ENCODE measurements at regions not wholly inside any gene's neighbourhood (a gene's known extent, or its start where the extent isn't known, plus 50 kb on each side); places are given as distances from the start of the nearest gene placed in this dataset.

- peak in 1 of 3 donors; percentile 42 for DNase-seq
- H3K27me3 ChIP-seq = no peaks in the 10 kb centered on the region
- TF ChIP-seq, protein P1, sequence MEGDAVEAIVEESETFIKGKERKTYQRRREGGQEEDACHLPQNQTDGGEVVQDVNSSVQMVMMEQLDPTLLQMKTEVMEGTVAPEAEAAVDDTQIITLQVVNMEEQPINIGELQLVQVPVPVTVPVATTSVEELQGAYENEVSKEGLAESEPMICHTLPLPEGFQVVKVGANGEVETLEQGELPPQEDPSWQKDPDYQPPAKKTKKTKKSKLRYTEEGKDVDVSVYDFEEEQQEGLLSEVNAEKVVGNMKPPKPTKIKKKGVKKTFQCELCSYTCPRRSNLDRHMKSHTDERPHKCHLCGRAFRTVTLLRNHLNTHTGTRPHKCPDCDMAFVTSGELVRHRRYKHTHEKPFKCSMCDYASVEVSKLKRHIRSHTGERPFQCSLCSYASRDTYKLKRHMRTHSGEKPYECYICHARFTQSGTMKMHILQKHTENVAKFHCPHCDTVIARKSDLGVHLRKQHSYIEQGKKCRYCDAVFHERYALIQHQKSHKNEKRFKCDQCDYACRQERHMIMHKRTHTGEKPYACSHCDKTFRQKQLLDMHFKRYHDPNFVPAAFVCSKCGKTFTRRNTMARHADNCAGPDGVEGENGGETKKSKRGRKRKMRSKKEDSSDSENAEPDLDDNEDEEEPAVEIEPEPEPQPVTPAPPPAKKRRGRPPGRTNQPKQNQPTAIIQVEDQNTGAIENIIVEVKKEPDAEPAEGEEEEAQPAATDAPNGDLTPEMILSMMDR (IDR thresholded peaks at IDR 0.05) = no peak
- no peak overlapping the region for H3K27ac ChIP-seq
- no peaks in the 10 kb centered on the region for H3K36me3 ChIP-seq
- peaks cover 0 to 7% (median 0%) of the 10 kb centered on the region in 4 donors for H3K4me1 ChIP-seq
- H3K4me3 ChIP-seq = no peak overlapping the region
- no peaks in the 10 kb centered on the region for H3K9me3 ChIP-seq
These were observed 49.9 kb upstream of the HS6ST1 start for GRCh38 chr2:128368437-128369107.

DNA sequence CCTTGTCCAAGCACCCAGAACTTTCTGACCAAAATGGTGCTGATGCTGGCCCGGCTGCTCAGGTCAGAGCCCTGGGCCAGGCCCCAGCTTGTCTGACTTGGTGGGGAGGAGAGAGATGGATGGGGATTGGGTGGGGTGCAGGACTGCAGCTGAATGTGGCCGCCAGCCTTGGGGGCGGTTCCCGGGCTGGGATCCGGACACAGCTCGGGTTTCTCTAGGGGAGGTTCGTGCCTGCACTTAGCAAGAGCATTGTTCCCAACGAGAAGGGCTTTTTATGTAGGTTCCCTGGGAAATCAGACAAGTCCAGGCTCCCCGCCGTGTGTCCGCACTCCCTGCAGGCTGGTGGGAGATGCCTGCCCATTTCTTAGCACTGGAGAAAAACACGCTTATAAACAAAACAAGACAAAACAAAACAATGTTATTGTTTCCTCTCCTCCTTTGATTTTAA, 50.5 kb upstream of the HS6ST1 start:
- H3K4me1 ChIP-seq = peaks cover 0 to 12% (median 0%) of the 10 kb centered on the region in 4 donors
- no peaks in the 10 kb centered on the region for H3K9me3 ChIP-seq
- DNase-seq = peak in 1 of 3 donors; percentile 46
- no peaks in the 10 kb centered on the region for H3K36me3 ChIP-seq
- TF ChIP-seq, protein P1 (IDR thresholded peaks at IDR 0.05) = no peak
- TF ChIP-seq POLR2A (IDR thresholded peaks at IDR 0.05) = no peak
- H3K4me3 ChIP-seq = no peak overlapping the region
- H3K27ac ChIP-seq = no peak overlapping the region
- no peaks in the 10 kb centered on the region for H3K27me3 ChIP-seq

GRCh38 chr2:128369602-128370467, 51.2 kb upstream of the HS6ST1 start:
- no peaks in the 10 kb centered on the region for H3K9me3 ChIP-seq
- no peak overlapping the region for H3K4me3 ChIP-seq
- no peak overlapping the region for H3K27ac ChIP-seq
- DNase-seq = no peak
- TF ChIP-seq, protein P1 (IDR thresholded peaks at IDR 0.05) = no peak
- no peak for TF ChIP-seq POLR2A (IDR thresholded peaks at IDR 0.05)
- H3K36me3 ChIP-seq = no peaks in the 10 kb centered on the region
- no peaks in the 10 kb centered on the region for H3K27me3 ChIP-seq
- peaks cover 0 to 17% (median 0%) of the 10 kb centered on the region in 4 donors for H3K4me1 ChIP-seq

GRCh38 chr2:128370468-128371247, 52.0 kb upstream of the HS6ST1 start:
- DNase-seq = peak in 1 of 3 donors; percentile 42
- Histone ChIP-seq H3K27ac (no peak overlapping the region), H3K4me1 (peaks cover 0 to 25% (median 0%) of the 10 kb centered on the region in 4 donors), H3K27me3 (no peaks in the 10 kb centered on the region), H3K9me3 (no peaks in the 10 kb centered on the region), H3K36me3 (no peaks in the 10 kb centered on the region), H3K4me3 (no peak overlapping the region)
- TF ChIP-seq, protein P1 (IDR thresholded peaks at IDR 0.05) = no peak
- TF ChIP-seq POLR2A (IDR thresholded peaks at IDR 0.05) = no peak

- no peaks in the 10 kb centered on the region for H3K27me3 ChIP-seq
- H3K4me3 ChIP-seq = no peak overlapping the region
- TF ChIP-seq POLR2A (IDR thresholded peaks at IDR 0.05) = no peak
- TF ChIP-seq, protein P1 (IDR thresholded peaks at IDR 0.05) = no peak
- H3K4me1 ChIP-seq = peaks cover 0 to 27% (median 0%) of the 10 kb centered on the region in 4 donors
- H3K36me3 ChIP-seq = no peaks in the 10 kb centered on the region
- H3K27ac ChIP-seq = no peak overlapping the region
- H3K9me3 ChIP-seq = no peaks in the 10 kb centered on the region
- no peak for DNase-seq
These were observed 52.6 kb upstream of the HS6ST1 start for GRCh38 chr2:128371248-128371630.

All from Peyer's patch (tissue), 4 donors.